Loucy (cell line): ENCODE measurements at regions not wholly inside any gene's neighbourhood (a gene's known extent, or its start where the extent isn't known, plus 50 kb on each side); places are given as distances from the start of the nearest gene placed in this dataset.
"Not testable (repeated sequence)": the region's sequence is repeated elsewhere in the genome, so short reads cannot be mapped to it uniquely, and the experiment has no call there.

Experiments
- H2AFZ ChIP-seq: fragments of 200-600 bp; sonication (generic); 2 replicates; pipeline ENCODE4 v1.6.0; 2016; ENCODE audit warnings: antibody characterized with exemption, mild to moderate bottlenecking, low read length, moderate library complexity
- H3F3A ChIP-seq: fragments of 200-600 bp; 2 replicates; pipeline ENCODE4 v1.6.0; 2016; ENCODE audit warnings: antibody characterized with exemption, low read depth, mild to moderate bottlenecking
- H3K27me3 ChIP-seq: fragments of 200-600 bp; sonication (generic); 2 replicates; pipeline ENCODE4 v1.6.1; 2014; ENCODE audit warnings: low read length, mild to moderate bottlenecking; ENCODE audit not compliant: insufficient read depth, poor library complexity, severe bottlenecking
- H3K36me3 ChIP-seq: fragments of 200-600 bp; sonication (generic); 2 replicates; pipeline ENCODE4 v1.6.1; 2016; ENCODE audit warnings: low read length; ENCODE audit not compliant: insufficient read depth
- H3K4me1 ChIP-seq: fragments of 200-600 bp; sonication (generic); 2 replicates; pipeline ENCODE4 v1.5.1; 2014; ENCODE audit warnings: low read length, mild to moderate bottlenecking; ENCODE audit not compliant: insufficient read depth, poor library complexity, severe bottlenecking
- H3K4me2 ChIP-seq: fragments of 200-600 bp; sonication (generic); 2 replicates; pipeline ENCODE4 v1.6.0; 2014; ENCODE audit warnings: antibody characterized with exemption, low read length, low read depth, mild to moderate bottlenecking; ENCODE audit not compliant: poor library complexity, severe bottlenecking
- H3K4me3 ChIP-seq: fragments of 200-600 bp; sonication (generic); 2 replicates; pipeline ENCODE4 v1.5.1; 2014; ENCODE audit warnings: low read length, mild to moderate bottlenecking, mixed read lengths; ENCODE audit not compliant: poor library complexity, severe bottlenecking
- H3K79me2 ChIP-seq: fragments of 200-600 bp; sonication (generic); 2 replicates; pipeline ENCODE4 v1.6.1; 2014; ENCODE audit warnings: low read length; ENCODE audit not compliant: insufficient read depth
- H3K9ac ChIP-seq: fragments of 200-600 bp; sonication (generic); 2 replicates; pipeline ENCODE4 v1.6.0; 2014; ENCODE audit warnings: mild to moderate bottlenecking, low read depth, low read length, moderate library complexity; ENCODE audit not compliant: poor library complexity, severe bottlenecking
- H3K9me2 ChIP-seq: fragments of 200-600 bp; sonication (generic); replicated peaks from 2 replicates; pipeline ENCODE4 v1.6.1; 2016; ENCODE audit warnings: low read depth, low read length, mixed read lengths
- H3K9me3 ChIP-seq: fragments of 200-600 bp; sonication (generic); 2 replicates; pipeline ENCODE4 v1.6.1; 2014; ENCODE audit warnings: mild to moderate bottlenecking, antibody characterized with exemption, low read length, low read depth; ENCODE audit not compliant: insufficient read depth
- H4K20me1 ChIP-seq: fragments of 200-600 bp; sonication (generic); 2 replicates; pipeline ENCODE4 v1.6.0; 2014; ENCODE audit warnings: antibody characterized with exemption, low read length, mild to moderate bottlenecking; ENCODE audit not compliant: insufficient read depth, poor library complexity, severe bottlenecking
- EZH2phosphoT487 ChIP-seq: fragments of 200-600 bp; IDR thresholded peaks from 2 replicates; pipeline ENCODE4 v1.6.1; 2018; ENCODE audit warnings: antibody characterized with exemption, mild to moderate bottlenecking, moderate library complexity, borderline replicate concordance
- TF ChIP-seq, protein P1 (sequence below): fragments of 200-600 bp; sonication (generic); conservative IDR thresholded peaks from 2 replicates; pipeline ENCODE4 v1.5.1; 2014; ENCODE audit warnings: mild to moderate bottlenecking, antibody characterized with exemption, low read length

DNA sequence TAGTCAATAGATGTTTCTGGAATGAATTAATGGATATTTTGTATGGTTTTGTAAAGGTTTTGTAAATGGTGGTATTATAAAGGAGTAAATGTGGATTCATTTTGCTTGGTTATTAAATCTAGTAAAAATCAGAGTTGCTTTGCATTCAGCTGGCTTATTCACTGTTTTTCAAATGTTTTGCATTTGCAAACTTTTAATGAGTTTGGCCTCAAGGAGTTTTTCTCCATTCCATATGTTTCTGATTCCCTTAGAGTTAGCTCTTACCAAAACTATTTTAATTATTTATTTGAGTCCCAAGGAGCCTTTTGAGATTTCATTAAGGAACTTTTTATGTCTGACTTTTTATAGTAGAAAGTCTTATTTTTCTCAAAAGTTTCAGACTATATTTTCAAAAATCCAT, 992.2 kb downstream of the DIPK2A start:
- H3K9ac ChIP-seq = no peak overlapping the region
- no peaks in the 10 kb centered on the region for H3K4me1 ChIP-seq
- H3K36me3 ChIP-seq = no peaks in the 10 kb centered on the region
- H4K20me1 ChIP-seq = no peaks in the 10 kb centered on the region
- H3K27me3 ChIP-seq = no peaks in the 10 kb centered on the region
- no peak overlapping the region for H3K4me3 ChIP-seq
- no peaks in the 10 kb centered on the region for H3K9me3 ChIP-seq
- no peak overlapping the region for H2AFZ ChIP-seq
- H3K4me2 ChIP-seq = no peak overlapping the region
- H3K9me2 ChIP-seq = no peaks in the 10 kb centered on the region
- no peak for TF ChIP-seq EZH2phosphoT487
- TF ChIP-seq, protein P1, sequence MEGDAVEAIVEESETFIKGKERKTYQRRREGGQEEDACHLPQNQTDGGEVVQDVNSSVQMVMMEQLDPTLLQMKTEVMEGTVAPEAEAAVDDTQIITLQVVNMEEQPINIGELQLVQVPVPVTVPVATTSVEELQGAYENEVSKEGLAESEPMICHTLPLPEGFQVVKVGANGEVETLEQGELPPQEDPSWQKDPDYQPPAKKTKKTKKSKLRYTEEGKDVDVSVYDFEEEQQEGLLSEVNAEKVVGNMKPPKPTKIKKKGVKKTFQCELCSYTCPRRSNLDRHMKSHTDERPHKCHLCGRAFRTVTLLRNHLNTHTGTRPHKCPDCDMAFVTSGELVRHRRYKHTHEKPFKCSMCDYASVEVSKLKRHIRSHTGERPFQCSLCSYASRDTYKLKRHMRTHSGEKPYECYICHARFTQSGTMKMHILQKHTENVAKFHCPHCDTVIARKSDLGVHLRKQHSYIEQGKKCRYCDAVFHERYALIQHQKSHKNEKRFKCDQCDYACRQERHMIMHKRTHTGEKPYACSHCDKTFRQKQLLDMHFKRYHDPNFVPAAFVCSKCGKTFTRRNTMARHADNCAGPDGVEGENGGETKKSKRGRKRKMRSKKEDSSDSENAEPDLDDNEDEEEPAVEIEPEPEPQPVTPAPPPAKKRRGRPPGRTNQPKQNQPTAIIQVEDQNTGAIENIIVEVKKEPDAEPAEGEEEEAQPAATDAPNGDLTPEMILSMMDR = no peak
- H3K79me2 ChIP-seq = no peaks in the 10 kb centered on the region
- no peaks in the 10 kb centered on the region for H3F3A ChIP-seq

- H3F3A ChIP-seq = no peaks in the 10 kb centered on the region
These were observed 994.9 kb downstream of the DIPK2A start for GRCh38 chr3:144966560-144966959.

DNA sequence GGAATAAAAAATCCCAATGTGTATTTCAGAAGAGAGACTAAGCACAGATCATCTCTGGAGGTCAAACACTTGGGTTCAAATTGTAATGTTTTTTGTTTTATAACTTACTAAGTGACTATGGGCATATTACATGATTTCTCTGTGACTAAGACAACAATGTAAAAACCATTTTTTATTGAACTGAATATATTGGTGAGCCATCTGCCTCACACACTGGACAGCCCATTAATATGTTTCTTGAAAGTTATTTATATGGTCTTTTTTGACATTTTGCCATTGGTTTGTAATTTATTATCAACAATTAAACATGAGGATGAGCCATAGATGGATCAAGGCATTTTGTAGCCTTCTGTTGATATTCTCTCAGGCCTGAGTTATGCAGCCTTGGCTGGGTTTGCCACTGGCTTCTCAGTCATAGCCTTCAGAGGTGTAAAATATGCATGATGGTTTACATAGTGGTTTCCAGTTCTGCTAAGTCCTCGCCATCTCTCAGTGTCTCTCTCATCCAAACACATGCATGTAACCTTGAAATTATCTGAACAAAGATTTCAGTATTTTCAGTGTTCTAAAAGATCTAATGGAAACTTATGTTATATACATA, 997.2 kb downstream of the DIPK2A start:
- Histone ChIP-seq H3K9me3 (no peaks in the 10 kb centered on the region), H3K9me2 (no peaks in the 10 kb centered on the region)
- TF ChIP-seq EZH2phosphoT487 = no peak
- TF ChIP-seq, protein P1 = no peak

More at GRCh38 chr3:144966560-144966959, 994.9 kb downstream of the DIPK2A start:
- no peak overlapping the region for H3K4me2 ChIP-seq
- no peak overlapping the region for H3K9ac ChIP-seq
- no peaks in the 10 kb centered on the region for H3K36me3 ChIP-seq
- no peak overlapping the region for H3K4me3 ChIP-seq
- no peak overlapping the region for H2AFZ ChIP-seq
- no peaks in the 10 kb centered on the region for H3K27me3 ChIP-seq
- no peaks in the 10 kb centered on the region for H3K79me2 ChIP-seq
- H3K9me3 ChIP-seq = no peaks in the 10 kb centered on the region
- H3K4me1 ChIP-seq = no peaks in the 10 kb centered on the region
- no peaks in the 10 kb centered on the region for H3K9me2 ChIP-seq
- no peaks in the 10 kb centered on the region for H4K20me1 ChIP-seq
- TF ChIP-seq, protein P1 = no peak
- TF ChIP-seq EZH2phosphoT487 = no peak

GRCh38 chr3:144984481-144984880, 1012.9 kb downstream of the DIPK2A start:
- not testable (repeated sequence) for H3K4me2 ChIP-seq, H3K36me3 ChIP-seq, H4K20me1 ChIP-seq, H3F3A ChIP-seq, H3K79me2 ChIP-seq, H3K4me1 ChIP-seq, H3K27me3 ChIP-seq, H2AFZ ChIP-seq, H3K9ac ChIP-seq, H3K4me3 ChIP-seq, H3K9me3 ChIP-seq, H3K9me2 ChIP-seq

More for the DNA sequence above, 997.2 kb downstream of the DIPK2A start:
- no peak overlapping the region for H3K9ac ChIP-seq
- H3K79me2 ChIP-seq = no peaks in the 10 kb centered on the region
- no peak overlapping the region for H3K4me2 ChIP-seq
- H4K20me1 ChIP-seq = no peaks in the 10 kb centered on the region
- no peaks in the 10 kb centered on the region for H3K36me3 ChIP-seq
- no peaks in the 10 kb centered on the region for H3F3A ChIP-seq
- no peaks in the 10 kb centered on the region for H3K4me1 ChIP-seq
- H3K4me3 ChIP-seq = no peak overlapping the region
- H3K27me3 ChIP-seq = no peaks in the 10 kb centered on the region
- H2AFZ ChIP-seq = no peak overlapping the region
